Stomach (tissue), 8 donors: ENCODE measurements at regions not wholly inside any gene's neighbourhood (a gene's known extent, or its start where the extent isn't known, plus 50 kb on each side); places are given as distances from the start of the nearest gene placed in this dataset.

Experiments used
- DNase-seq, 2 donors: peaks; one replicate each; pipeline versions ENCODE4 v3.0.0 to v3.0.0-alpha.2; 2013 to 2019
- H3K27ac ChIP-seq, 5 donors: fragments of 200-600 bp in 4 of 5; sonication (generic) in 4 of 5; one replicate each; pipeline ENCODE4 v1.5.1; 2013 to 2019; ENCODE audit warnings: mild to moderate bottlenecking in 1 of 5, moderate library complexity in 1 of 5
- H3K27me3 ChIP-seq, 3 donors: fragments of 200-600 bp; sonication (generic); one replicate each; pipeline ENCODE4 v1.5.1; 2017 to 2019; ENCODE audit warnings: mixed run types in 1 of 3
- H3K36me3 ChIP-seq, 4 donors: fragments of 200-600 bp; sonication (generic); 1 replicate in 3 of 4; 2 replicates in 1 of 4; pipeline ENCODE4 v1.5.1; 2016 to 2019
- H3K4me1 ChIP-seq, 4 donors: fragments of 200-600 bp; sonication (generic); one replicate each; pipeline ENCODE4 v1.5.1; 2016 to 2019
- H3K4me3 ChIP-seq, 4 donors: fragments of 200-600 bp; sonication (generic) in 3 of 4; one replicate each; pipeline ENCODE4 v1.5.1; 2016 to 2019; ENCODE audit warnings: mild to moderate bottlenecking in 1 of 4
- H3K9me3 ChIP-seq, 4 donors: fragments of 200-600 bp; sonication (generic); one replicate each; pipeline ENCODE4 v1.5.1; 2016 to 2019
- CTCF ChIP-seq, 7 experiments: fragments of 450-650 bp in 4 of 7; fragments of 200-600 bp in 3 of 7; sonication (generic) in 3 of 7; IDR thresholded peaks; one replicate each; pipeline ENCODE4 v1.5.1; 2016 to 2019; ENCODE audit warnings: antibody characterized with exemption in 7 of 7, control low read depth in 2 of 7, mild to moderate bottlenecking in 1 of 7
- EP300 ChIP-seq: sonication (generic); formaldehyde crosslinking; IDR thresholded peaks from one replicate; pipeline ENCODE4 v1.6.1; 2017; ENCODE audit warnings: antibody characterized with exemption
- POLR2A ChIP-seq, 4 donors: fragments of 450-650 bp; IDR thresholded peaks; one replicate each; pipeline ENCODE4 v1.6.1; 2016; ENCODE audit warnings: antibody characterized with exemption in 4 of 4, control low read depth in 2 of 4, mild to moderate bottlenecking in 1 of 4, moderate library complexity in 1 of 4
- POLR2AphosphoS5 ChIP-seq, 3 donors: sonication (generic); formaldehyde crosslinking; IDR thresholded peaks; one replicate each; pipeline ENCODE4 v1.6.1; 2016; ENCODE audit warnings: antibody characterized with exemption in 3 of 3
- WGBS, 5 donors: extraction: QIAGEN DNeasy Blood & Tissue Kit in 3 of 5; methylation state at CpG; one replicate each; pipeline versions ENCODE4 v1.1.5 to v1.1.7; 2013 to 2018; 5-methylcytosine and 5-hydroxymethylcytosine counted together
- intact Hi-C: fragments of 100-400 bp; cut with DNase I; formaldehyde crosslinking; loops from one replicate; pipeline ENCODE4 v1.15.1; 2023; ENCODE audit warnings: low total_unique reads
- donor health status: healthy with polysubstance abuse.
- donor health status: Bipolar disorder and iron deficiency.
- donor health status: healthy.

- WGBS, 5 donors, result 31 to 67% (median 44%) methylated on average over 4 of the region's 4 CpGs
- intact Hi-C loops, result no loop called here
- Histone ChIP-seq H3K27ac (no peak overlapping the region), H3K4me3 (no peak overlapping the region), H3K36me3 (no peaks in the 10 kb centered on the region), H3K9me3 (no peaks in the 10 kb centered on the region), H3K4me1 (no peaks in the 10 kb centered on the region), H3K27me3 (peaks cover 0 to 21% (median 0%) of the 10 kb centered on the region in 3 donors)
- no peak for DNase-seq
- TF ChIP-seq POLR2AphosphoS5 (IDR thresholded peaks at IDR 0.05) (no peak), CTCF (IDR thresholded peaks at IDR 0.05) (no peak)
Measured at GRCh38 chr16:9249534-9249933, 158.1 kb downstream of the HAPSTR1 start.

DNA sequence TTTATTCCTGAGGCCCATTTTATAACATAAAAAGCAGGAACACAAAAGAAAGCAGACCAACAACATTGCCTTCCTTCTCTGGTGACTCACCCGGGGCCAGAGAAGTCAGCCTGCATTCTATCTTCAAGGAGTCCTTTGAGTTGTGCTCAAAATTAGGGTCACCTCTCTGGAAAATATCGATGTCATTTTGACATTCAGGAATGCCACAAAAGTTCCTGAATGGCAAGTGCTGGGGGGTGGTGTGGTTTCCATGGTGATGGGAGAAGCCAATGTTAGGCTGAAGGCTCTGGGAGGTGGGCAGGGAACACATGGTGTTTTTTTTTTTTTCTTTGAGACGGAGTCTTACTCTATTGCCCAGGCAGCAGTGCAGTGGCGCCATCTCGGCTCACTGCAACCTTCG is 159.6 kb downstream of the HAPSTR1 start:
- H3K27ac ChIP-seq, result no peak overlapping the region
- no peaks in the 10 kb centered on the region for H3K4me1 ChIP-seq
- no peaks in the 10 kb centered on the region for H3K36me3 ChIP-seq
- peaks cover 0 to 30% (median 0%) of the 10 kb centered on the region in 3 donors for H3K27me3 ChIP-seq
- no peak for DNase-seq
- TF ChIP-seq POLR2AphosphoS5 (IDR thresholded peaks at IDR 0.05) (no peak), EP300 (no peak), CTCF (IDR thresholded peaks at IDR 0.05) (no peak), POLR2A (IDR thresholded peaks at IDR 0.05) (no peak)
- intact Hi-C loops, result no loop called here
- 73 to 85% (median 78%) methylated on average over 6 of the region's 6 CpGs for WGBS, 5 donors
- H3K4me3 ChIP-seq, result no peak overlapping the region
- no peaks in the 10 kb centered on the region for H3K9me3 ChIP-seq

DNA sequence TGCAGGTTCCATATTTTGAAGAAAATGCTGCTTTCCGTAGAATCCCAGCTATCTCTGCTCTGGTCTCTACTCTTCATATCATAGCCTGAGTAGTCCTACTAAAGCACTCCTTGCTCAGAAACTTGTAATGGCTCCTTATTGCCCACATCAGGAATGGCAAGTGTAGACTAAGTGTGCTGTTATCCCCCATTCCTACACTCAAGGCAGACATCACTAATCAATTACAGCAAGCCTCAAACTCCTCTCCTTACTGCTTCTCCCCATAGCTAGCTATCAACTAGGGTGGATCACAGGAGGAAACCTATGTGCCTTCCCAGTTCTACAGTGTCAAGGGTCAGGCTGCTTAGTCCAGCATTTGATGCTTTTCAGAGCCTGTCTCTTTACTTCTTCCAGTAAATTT is 163.4 kb downstream of the HAPSTR1 start:
- no peaks in the 10 kb centered on the region for H3K9me3 ChIP-seq
- intact Hi-C loops, result no loop called here
- no peak overlapping the region for H3K27ac ChIP-seq
- DNase-seq, result no peak
- no peak overlapping the region for H3K4me3 ChIP-seq
- peaks cover 0 to 42% (median 0%) of the 10 kb centered on the region in 3 donors for H3K27me3 ChIP-seq
- no peaks in the 10 kb centered on the region for H3K36me3 ChIP-seq
- peaks cover 0 to 9% (median 4%) of the 10 kb centered on the region in 4 donors for H3K4me1 ChIP-seq
- TF ChIP-seq CTCF (IDR thresholded peaks at IDR 0.05), result no peak
- no peak for TF ChIP-seq POLR2A (IDR thresholded peaks at IDR 0.05)
- no peak for TF ChIP-seq POLR2AphosphoS5 (IDR thresholded peaks at IDR 0.05)
- TF ChIP-seq EP300, result no peak
- WGBS, 5 donors, result 0 to 100% (median 91%) methylated on average over 1 of the region's 1 CpG

- peaks cover 0 to 39% (median 0%) of the 10 kb centered on the region in 3 donors for H3K27me3 ChIP-seq
- H3K4me3 ChIP-seq, result no peak overlapping the region
- H3K27ac ChIP-seq, result no peak overlapping the region
- intact Hi-C loops, result no loop called here
- DNase-seq, result peak; percentile 31 to 37
- H3K36me3 ChIP-seq, result no peaks in the 10 kb centered on the region
- TF ChIP-seq POLR2A (IDR thresholded peaks at IDR 0.05) (no peak), CTCF (IDR thresholded peaks at IDR 0.05) (peak in 1 of 7 experiments; percentile 18)
- peaks cover 0 to 20% (median 8%) of the 10 kb centered on the region in 4 donors for H3K4me1 ChIP-seq
- no peaks in the 10 kb centered on the region for H3K9me3 ChIP-seq
- WGBS, 5 donors, result 28 to 34% (median 32%) methylated on average over 6 of the region's 6 CpGs
Measured at GRCh38 chr16:9256196-9256595, 164.8 kb downstream of the HAPSTR1 start.
